ENCODE measurements at regions not wholly inside any gene's neighbourhood (a gene's known extent, or its start where the extent isn't known, plus 50 kb on each side); places are given as distances from the start of the nearest gene placed in this dataset.

- ATAC-seq (ENCODE audit: low read depth) = no peak
- H3K4me3 ChIP-seq (ENCODE audit: severe bottlenecking) = no peak overlapping the region
- DNase-seq (ENCODE audit: low spot score) = no peak
- no peak for TF ChIP-seq CTCF (IDR thresholded peaks at IDR 0.05; ENCODE audit: poor library complexity, severe bottlenecking)
- H3K4me1 ChIP-seq (ENCODE audit: insufficient read depth, poor library complexity, severe bottlenecking) = no peaks in the 10 kb centered on the region
- H3K27ac ChIP-seq (ENCODE audit: poor library complexity, severe bottlenecking) = no peak overlapping the region
- no peaks in the 10 kb centered on the region for H3K36me3 ChIP-seq (ENCODE audit: low read depth)
- H3K9me3 ChIP-seq (ENCODE audit: severe bottlenecking) = no peaks in the 10 kb centered on the region
- H3K27me3 ChIP-seq (ENCODE audit: insufficient read depth, poor library complexity, severe bottlenecking) = no peaks in the 10 kb centered on the region
Measured at GRCh38 chr4:144465546-144465945, 180.4 kb upstream of the HHIP start.

GRCh38 chr4:144480068-144480467 is 165.9 kb upstream of the HHIP start:
- Histone ChIP-seq H3K27ac (ENCODE audit: poor library complexity, severe bottlenecking) (no peak overlapping the region), H3K27me3 (ENCODE audit: insufficient read depth, poor library complexity, severe bottlenecking) (no peaks in the 10 kb centered on the region), H3K4me3 (ENCODE audit: severe bottlenecking) (no peak overlapping the region), H3K9me3 (ENCODE audit: severe bottlenecking) (no peaks in the 10 kb centered on the region), H3K36me3 (ENCODE audit: low read depth) (no peaks in the 10 kb centered on the region), H3K4me1 (ENCODE audit: insufficient read depth, poor library complexity, severe bottlenecking) (no peaks in the 10 kb centered on the region)
- ATAC-seq (ENCODE audit: low read depth) (no peak), DNase-seq (ENCODE audit: low spot score) (no peak)
- no peak for TF ChIP-seq CTCF (IDR thresholded peaks at IDR 0.05; ENCODE audit: poor library complexity, severe bottlenecking)

GRCh38 chr4:144489831-144490230 is 156.1 kb upstream of the HHIP start:
- Histone ChIP-seq H3K9me3 (ENCODE audit: severe bottlenecking) (no peaks in the 10 kb centered on the region), H3K27ac (ENCODE audit: poor library complexity, severe bottlenecking) (no peak overlapping the region), H3K4me1 (ENCODE audit: insufficient read depth, poor library complexity, severe bottlenecking) (no peaks in the 10 kb centered on the region), H3K27me3 (ENCODE audit: insufficient read depth, poor library complexity, severe bottlenecking) (no peaks in the 10 kb centered on the region), H3K36me3 (ENCODE audit: low read depth) (no peaks in the 10 kb centered on the region), H3K4me3 (ENCODE audit: severe bottlenecking) (no peak overlapping the region)
- DNase-seq (ENCODE audit: low spot score) (no peak), ATAC-seq (ENCODE audit: low read depth) (no peak)
- no peak for TF ChIP-seq CTCF (IDR thresholded peaks at IDR 0.05; ENCODE audit: poor library complexity, severe bottlenecking)

GRCh38 chr4:144494280-144494679 is 151.7 kb upstream of the HHIP start:
- Histone ChIP-seq H3K4me1 (ENCODE audit: insufficient read depth, poor library complexity, severe bottlenecking) (no peaks in the 10 kb centered on the region), H3K27ac (ENCODE audit: poor library complexity, severe bottlenecking) (no peak overlapping the region), H3K36me3 (ENCODE audit: low read depth) (no peaks in the 10 kb centered on the region), H3K4me3 (ENCODE audit: severe bottlenecking) (no peak overlapping the region), H3K9me3 (ENCODE audit: severe bottlenecking) (no peaks in the 10 kb centered on the region), H3K27me3 (ENCODE audit: insufficient read depth, poor library complexity, severe bottlenecking) (no peaks in the 10 kb centered on the region)
- DNase-seq (ENCODE audit: low spot score) (no peak), ATAC-seq (ENCODE audit: low read depth) (no peak)
- no peak for TF ChIP-seq CTCF (IDR thresholded peaks at IDR 0.05; ENCODE audit: poor library complexity, severe bottlenecking)

GRCh38 chr4:144495944-144496343 is 150.0 kb upstream of the HHIP start:
- TF ChIP-seq CTCF (IDR thresholded peaks at IDR 0.05; ENCODE audit: poor library complexity, severe bottlenecking) = no peak
- H3K36me3 ChIP-seq (ENCODE audit: low read depth) = no peaks in the 10 kb centered on the region
- DNase-seq (ENCODE audit: low spot score) (no peak), ATAC-seq (ENCODE audit: low read depth) (no peak)
- no peaks in the 10 kb centered on the region for H3K27me3 ChIP-seq (ENCODE audit: insufficient read depth, poor library complexity, severe bottlenecking)
- H3K9me3 ChIP-seq (ENCODE audit: severe bottlenecking) = no peaks in the 10 kb centered on the region
- H3K4me3 ChIP-seq (ENCODE audit: severe bottlenecking) = no peak overlapping the region
- no peaks in the 10 kb centered on the region for H3K4me1 ChIP-seq (ENCODE audit: insufficient read depth, poor library complexity, severe bottlenecking)
- H3K27ac ChIP-seq (ENCODE audit: poor library complexity, severe bottlenecking) = no peak overlapping the region
